Amniotic epithelial cell (primary cell): ENCODE measurements at regions not wholly inside any gene's neighbourhood (a gene's known extent, or its start where the extent isn't known, plus 50 kb on each side); places are given as distances from the start of the nearest gene placed in this dataset.
"Not testable (repeated sequence)": the region's sequence is repeated elsewhere in the genome, so short reads cannot be mapped to it uniquely, and the experiment has no call there.

ENCODE experiments used
- DNase-seq: peaks from one replicate; pipeline ENCODE4 v3.0.0-alpha.2; 2010; ENCODE audit warnings: low read depth

DNA sequence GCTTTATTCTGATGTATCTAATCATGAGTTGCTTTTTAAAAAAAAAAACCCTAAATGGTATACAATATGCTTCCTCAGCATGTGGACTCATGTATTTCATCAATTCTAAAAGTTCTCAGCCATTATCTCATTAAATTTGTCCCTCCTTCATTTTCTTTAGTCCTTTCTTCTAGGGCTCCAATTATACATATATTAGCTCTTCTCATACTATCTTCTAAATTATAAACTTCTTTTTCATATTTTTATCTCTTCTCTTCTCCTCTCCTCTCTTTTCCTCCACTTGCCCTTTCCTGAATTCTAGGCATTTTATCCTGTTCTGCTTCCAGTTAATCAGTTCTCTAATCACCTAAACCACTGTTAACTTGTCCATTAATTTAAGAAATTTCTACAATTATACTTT lies 55.0 kb upstream of the IL33 start:
- no peak for DNase-seq

DNA sequence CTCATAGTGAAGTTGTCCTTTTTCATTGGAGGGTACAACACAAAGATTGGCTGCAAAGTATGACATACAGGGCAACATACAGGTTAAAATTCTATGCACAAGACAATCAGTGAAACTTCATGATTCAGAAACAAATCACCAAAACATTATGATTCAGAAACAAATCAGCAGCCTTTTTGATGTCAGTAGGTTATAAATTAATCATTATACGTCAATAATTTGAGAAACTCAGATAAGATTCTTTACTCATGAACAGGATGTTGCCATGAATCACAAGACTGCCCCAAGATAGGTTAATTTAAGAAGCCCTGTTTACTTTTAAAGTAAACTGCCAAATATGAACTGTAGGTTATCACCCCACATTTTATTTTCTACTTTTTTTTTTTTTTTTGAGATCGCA lies 62.2 kb upstream of the IL33 start:
- peak; percentile 58 for DNase-seq

DNA sequence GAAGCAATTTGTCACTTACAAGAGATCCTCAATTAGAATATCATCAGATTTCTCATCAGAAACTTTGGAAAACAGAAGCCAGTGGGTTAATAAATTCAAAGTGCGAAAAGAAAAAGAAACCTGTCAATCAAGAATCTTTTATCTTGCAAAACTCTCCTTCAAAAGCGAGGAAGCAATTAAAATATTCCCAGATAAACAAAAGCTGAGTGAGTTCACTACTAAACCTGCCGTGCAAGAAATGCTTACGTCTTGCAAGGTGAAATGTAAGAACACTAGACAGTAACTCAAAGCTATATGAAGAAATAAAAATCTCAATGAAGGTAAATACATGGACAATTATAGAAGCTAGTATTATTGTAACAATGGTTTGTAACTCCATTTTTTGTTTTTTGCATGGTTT lies 62.8 kb upstream of the IL33 start:
- DNase-seq = no peak

DNA sequence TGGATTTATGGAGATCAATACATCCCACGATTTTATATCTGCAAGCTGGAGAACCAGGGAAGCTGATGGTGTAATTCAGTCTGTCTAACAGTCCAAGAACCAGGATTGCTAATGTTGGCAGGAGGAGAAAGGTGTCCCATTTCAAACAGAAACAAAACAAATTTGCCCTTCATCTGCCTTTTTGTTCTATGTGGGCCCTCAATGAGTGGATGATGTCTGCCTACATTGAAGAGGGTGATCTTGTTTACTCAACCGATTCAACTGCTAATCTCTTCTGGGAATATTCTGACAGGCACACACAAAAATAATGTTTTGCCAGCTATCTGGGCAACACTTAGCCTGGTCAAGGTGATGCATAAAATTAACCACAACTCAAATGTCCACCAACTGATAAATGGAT lies 65.1 kb upstream of the IL33 start:
- no peak for DNase-seq

DNA sequence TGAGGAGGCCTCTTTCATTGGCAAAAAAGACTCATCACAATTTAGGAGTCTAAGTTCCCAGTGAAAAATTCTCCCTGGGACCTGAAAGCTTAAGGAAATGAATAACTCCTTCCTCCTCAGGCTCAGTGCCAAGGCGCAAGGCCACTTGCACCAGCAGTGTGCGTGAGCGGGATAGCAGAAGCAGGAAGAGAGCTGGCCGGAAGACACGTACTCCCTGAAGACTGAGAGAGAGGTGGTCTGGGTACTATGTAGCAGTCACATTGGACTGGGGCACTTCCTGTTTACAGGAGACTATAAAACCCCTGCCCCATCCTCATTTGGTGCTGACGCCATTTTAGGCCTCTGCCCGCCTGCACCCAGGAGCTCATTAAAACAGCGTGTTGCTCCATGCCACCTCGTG lies 66.3 kb upstream of the IL33 start:
- DNase-seq = no peak

DNA sequence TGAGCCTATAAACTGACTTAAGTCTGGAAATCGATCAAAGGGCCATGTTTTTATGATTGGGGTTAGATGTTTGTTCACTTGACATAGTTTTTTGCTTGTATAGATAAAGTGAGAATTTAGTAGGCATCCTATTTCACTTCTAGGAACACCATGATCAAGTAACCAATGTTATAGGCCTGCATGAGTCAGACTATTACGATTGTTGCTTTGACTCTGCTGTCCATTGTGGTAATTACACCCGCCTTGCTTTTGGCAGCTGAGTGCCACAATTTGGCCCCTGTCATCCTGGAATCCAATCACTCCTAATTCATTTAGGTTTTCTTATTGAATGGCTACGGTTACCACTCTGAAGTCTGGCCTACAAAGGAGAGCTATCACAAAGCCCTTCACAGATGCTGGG lies 67.8 kb upstream of the IL33 start:
- no peak for DNase-seq

DNA sequence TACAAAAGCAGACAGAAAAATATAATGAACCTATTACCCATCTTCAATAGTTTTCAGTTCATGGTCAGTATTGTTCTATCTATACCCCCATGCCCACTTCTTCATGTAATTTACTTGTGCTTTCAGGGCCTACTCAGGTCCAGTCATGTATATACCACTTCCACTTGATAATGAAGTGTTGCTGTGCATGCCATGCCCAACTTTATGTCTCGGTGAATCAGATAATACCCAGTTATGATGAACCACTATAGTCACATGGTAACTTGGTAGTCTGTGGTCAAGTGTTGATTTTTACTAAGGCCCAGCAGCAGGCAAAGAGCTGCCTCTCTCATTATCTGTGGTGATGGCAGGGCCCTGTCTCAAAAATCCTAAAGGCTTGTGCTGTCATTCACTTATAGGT lies 70.7 kb upstream of the IL33 start:
- DNase-seq = no peak

DNA sequence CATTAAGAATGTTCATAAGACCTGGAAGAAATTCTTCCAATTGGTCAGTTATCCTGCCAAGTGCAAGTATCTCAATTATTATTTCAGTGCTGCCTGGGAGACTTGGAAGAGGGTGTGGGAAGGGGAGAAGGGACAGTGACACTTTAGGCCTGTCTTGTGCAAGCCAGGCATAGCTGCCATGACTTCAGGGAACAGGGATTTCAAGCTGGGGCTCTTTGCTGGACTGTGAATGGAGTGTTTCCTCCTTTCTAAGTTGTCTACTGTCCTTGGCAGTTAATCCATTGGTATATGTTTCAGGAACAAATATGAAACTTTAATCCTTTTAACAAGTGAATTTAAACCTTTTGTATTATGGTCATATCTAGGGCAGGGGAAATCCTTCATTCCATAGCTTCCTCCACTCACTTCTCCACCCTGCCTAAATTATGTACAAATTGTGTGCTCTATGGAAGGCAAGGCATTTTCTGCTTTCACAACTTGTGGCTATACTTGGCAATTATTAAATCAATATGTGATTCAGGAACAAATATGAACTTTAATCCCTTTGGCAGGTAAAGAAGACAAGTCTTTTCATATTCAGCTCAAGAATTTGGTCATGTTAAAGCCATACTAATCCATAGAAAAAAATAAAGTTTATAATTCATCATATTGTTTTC lies 72.7 kb upstream of the IL33 start:
- no peak for DNase-seq

DNA sequence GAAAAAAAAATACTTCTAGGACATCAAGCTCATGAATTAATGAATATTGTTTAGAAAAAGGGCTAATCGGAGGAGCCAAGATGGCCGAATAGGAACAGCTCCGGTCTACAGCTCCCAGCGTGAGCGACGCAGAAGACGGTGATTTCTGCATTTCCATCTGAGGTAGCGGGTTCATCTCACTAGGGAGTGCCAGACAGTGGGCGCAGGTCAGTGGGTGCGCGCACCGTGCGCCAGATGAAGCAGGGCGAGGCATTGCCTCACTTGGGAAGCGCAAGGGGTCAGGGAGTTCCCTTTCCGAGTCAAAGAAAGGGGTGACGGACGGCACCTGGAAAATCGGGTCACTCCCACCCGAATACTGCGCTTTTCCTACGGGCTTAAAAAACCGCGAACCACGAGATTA lies 79.8 kb upstream of the IL33 start:
- DNase-seq = not testable (repeated sequence)

DNA sequence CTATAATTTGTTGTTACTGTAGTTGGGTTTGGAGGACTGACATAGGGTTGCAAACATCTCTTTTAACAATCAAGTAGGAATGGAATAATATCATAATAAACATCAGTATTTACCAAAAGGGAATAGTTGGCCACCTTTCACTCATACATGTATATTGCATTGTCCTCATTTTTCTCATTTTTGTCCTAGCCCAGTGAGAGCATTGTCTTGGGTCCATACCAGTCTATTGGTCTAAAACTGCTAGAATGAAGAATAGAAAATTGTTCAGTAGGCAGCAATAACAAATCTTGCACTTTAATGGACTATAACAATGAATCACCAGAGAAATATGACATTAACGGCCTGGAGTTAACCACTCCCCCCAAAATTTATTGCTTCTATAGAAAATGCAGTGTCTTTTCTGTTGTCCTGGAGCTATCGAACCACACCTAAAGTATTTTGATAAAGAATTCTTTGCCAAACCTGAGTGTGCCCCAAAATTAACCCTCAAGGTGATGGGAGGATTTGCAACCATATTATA lies 80.9 kb upstream of the IL33 start:
- peak; percentile 18 for DNase-seq

DNA sequence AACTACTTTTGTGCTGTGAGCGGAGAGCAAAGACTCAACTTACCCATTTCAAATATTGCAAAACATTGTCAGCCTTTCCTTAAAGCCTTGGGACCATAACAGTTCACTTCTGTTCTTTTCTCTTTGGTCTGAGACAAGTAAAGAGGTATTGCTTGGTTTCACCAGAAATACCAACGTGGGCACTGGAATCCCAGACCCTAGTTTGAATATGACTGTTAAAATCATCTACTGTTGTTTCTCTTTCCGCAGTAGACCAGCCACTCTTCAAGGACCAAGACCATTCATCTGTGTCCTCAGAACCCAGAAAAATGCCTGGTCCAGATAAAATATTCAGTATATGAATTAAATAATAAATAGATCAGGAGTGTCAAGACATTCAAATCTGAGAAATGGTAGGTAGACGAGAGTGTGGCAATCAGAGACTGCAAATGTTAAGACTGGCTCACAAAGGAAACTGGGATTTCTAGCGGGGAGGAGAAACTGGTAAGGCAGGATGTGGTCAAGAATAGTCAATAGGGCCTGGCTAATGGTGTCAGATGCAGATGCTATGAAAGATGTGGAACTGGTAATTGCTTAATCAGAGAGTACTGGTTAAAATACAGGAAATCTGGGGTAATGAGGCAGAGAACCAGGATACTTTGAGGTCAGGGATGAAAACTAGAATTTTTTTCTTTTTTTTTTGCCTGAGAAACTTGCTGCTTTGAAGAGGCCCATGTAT lies 82.1 kb upstream of the IL33 start:
- DNase-seq = peak; percentile 56

DNA sequence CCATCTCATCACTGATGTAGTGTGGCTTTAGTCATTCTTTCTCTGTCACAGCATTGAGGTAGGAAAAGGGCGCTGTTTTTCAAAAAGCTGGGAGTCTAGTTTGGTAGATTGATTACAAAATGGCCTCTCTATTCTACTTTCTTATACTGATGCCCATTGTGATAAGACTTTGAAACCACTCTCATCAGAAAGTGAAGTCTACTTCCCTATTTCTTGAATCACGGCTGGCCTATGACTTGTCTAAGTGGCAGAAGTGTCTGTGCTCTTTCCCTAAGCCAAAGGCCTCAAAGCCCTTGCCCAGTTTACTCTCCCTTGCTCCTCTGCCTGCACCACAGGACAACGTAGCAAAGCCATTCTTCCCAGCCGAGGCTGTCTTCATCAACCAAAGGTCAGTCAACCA lies 83.0 kb upstream of the IL33 start:
- DNase-seq = no peak

DNA sequence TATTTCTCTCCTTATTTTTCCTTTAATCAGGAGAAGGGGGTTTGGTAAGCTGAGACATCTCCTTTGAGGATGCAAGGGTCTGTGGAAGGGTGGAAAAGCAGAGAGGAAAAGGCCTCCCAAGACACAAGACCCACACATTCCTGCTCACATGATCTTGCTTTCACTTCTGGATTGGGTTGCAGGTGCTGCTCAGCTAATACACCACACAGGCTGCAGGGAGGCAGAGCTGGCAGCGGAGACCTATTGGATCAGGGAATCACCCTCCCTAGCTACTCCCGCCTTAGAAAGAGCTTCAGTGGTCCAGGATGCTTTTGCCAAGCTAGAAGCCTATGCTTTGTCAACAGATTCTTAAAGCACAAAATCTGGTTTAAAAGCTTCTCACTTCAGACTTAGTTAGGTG lies 87.6 kb upstream of the IL33 start:
- DNase-seq = no peak

DNA sequence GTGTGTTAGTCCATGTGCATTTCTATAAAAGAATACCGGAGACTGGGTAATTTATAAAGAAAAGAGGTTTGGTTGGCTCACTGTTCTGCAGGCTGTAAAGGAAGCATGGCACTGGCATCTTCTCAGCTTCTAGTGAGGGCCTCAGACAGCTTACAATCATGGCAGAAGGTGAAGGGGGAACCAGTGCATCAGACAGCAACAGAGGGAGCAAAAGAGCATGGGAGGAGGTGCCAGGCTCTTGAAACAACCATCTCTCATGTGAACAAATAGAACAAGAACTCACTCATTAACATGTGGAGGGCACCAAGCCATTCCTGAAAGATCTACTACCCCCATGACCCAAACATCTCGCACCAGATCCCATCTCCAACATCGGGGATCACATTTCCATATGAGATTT lies 89.2 kb upstream of the IL33 start:
- no peak for DNase-seq

DNA sequence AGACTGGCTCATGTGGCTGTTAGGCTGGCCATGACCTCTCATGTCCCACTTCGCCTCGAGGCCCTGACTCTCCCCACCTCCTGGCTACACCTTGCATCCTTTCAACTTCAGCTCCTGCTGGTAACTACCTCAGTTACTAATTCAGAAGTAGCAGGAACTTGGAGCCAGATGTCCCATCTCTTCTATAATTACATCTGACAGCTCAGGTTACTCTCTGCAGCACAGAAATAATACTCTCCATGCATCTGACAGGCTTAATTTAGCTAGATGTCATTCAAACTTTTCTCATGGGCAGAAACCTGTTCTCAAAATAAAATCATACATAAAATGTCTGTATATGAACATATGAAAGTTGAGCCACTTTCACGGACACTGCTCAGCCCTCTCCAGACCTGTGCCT lies 92.2 kb upstream of the IL33 start:
- DNase-seq = no peak

DNA sequence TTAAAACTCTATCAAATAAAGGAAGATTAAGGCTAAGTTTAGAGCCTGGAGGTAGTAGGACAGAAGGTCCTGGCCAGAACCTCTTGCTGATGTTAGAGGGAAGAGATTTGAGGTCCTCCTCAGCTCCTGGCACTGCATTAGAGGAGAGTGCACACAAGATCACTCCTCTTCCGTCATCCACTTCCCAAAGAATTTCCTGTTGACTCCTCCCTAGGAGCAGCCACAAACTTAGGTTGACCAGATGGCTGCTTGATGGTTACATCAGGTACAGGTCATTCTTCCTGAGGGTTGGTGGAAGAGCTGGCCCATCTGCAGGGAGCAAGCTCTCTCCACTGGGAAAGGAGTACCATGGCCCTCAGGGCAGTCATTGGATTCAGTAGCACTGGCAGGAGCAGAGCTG lies 93.9 kb upstream of the IL33 start:
- DNase-seq = no peak

DNA sequence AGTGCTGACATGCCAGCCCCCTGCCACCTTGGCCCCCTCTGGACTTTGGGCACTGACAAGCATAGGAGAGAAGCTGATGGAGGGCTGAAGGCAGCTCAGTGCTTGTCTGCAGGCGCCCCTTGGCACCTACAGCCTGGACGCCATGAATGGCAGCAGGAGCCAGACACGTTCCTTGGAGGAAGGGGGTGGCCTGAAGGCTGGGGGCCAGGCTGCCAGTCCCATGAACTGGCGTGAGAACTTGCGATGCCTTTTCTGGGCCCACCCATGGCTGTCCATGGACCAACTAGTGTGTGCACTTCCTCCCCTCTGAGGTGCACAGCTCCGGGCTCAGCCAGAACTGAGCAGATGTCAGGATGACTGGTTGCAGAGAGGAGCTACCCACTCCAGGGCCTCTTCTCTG lies 99.0 kb upstream of the RANBP6 start:
- DNase-seq = no peak

DNA sequence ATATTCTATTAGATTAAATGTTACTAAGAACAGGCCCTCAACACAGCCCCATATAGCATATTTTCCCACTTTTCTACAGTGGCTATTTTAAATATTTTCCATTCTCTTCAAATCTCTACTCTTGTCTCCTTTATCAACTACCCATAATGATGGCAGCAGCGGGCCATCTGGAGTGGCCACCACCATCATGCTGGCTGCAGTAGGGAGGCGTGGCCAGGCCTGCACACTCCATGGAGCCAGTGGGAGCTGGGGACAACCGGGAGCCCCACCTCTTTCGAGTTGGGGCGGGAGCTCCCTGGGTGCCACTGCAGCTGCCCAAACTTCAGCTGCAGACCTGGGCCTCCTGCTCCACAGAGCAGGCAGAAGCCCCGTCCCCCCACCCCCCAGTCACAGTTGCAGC lies 98.4 kb upstream of the RANBP6 start:
- DNase-seq = no peak

DNA sequence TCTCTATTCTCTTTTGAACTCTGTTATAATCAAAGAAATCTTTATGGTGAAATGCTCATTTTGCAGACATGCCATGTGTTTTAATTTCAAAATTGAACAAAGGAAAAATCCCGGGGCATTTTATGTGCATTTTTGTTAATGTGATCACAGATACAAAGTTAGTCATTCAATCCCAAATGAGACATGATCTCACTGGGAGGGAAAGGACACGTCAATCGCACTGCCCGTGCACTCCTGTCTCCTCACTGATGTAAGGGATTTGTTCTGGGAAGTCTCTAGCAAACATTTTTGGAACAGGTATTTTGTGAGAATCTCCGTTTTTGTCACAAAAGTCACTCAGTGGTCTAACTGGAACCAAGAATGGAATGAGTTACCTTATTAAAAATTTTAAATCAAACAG lies 97.9 kb upstream of the RANBP6 start:
- DNase-seq = no peak

DNA sequence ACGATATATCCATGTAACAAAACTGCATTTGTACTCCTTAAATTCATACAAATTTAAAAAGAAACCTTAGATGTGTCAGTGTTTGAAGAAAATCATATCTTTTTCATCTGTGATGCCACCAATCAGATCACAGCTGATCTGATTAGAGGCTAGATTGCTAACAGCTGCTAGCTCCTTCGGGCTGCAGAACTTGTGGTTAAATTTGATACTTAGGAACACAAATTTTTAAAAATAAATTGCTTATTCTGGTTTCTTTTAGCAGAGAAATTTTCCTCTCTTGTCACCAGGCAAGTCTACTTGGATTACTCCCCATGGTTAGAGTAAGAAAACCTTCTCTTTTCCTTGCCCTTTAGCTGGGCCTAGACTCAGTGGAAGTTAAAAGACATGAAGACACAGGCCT lies 94.6 kb upstream of the RANBP6 start:
- no peak for DNase-seq

DNA sequence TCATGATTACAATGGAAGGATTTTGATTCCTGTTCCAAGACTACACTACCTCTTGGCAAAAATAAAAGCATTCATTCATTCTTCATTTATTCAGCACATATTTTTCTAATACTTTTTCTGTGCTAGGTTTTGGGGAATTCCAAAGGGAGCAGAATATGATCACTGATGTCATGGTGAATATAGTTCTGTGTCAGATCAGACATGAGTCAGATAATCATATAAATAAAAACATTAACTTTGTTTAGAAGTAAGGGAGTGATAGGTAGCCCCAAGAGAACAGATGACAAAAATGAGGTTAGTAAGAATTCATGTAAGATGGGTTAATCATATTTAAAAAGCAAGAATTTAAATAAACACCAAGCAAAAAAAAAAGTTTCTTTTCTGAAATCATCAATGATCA lies 94.1 kb upstream of the RANBP6 start:
- DNase-seq = no peak

DNA sequence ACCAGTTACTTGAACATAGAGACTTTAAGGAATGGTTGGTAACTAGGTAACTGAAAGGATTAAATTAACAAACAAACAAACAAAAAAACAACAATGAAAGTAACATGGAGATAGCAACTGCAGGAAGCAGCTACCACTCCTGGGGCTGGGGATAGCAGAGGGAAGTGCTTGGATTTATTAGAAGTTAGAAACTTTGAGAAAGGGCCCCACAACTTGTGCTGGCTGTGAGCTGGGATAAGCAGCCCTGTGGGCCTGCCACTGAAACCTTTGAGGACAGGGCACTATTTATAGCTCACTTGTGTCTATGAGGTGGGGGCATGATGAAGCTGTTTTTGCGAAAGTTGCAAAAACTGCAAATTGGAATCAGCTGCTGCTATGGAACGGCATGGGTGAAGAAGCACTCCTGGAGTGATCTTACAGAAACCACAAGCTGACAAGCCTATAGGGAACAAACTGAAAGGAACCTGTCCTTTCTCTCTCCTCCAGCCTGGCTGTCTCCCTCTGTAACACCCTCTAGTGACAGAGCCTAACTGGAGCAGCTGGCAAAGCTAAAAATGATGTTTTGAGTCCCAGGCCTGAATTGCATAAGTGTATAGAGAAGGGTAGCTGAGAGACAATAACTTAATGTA lies 91.4 kb upstream of the RANBP6 start:
- DNase-seq = peak; percentile 31

DNA sequence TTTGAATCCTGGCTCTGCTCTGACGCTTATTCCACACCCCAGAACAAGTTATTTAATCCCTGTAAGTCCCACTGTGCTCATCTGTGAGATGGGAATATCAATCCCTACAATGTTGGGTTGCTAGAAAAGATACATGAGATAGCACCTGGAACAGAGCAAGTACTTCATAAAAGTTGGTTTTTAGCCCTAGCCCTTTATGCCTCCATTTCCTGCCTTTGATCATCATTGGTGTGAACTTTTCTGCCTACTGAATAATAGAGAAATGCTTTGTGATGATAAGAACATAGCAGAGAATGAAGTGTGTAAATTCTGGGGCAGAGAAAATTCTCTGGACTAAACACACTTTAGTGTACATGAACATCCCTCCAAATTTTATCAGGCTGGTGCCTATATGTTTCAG lies 90.3 kb upstream of the RANBP6 start:
- DNase-seq = no peak

DNA sequence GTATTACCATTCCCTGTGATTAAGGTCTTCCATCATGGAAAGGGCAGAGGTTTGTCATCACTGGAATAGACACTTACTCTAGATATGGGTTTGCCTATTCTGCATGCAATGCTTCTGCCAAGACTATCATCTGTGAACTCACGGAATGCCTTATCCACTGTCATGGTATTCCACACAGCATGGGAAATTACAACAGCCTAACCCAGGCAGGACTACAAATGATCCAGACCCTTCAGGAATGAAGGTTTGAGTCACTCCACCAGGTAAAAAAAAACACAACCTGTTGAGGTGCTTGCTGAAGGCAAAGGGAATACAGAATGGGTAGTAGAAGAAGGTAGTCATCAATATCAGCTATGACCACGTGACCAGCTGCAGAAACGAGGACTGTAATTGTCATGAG lies 89.0 kb upstream of the RANBP6 start:
- DNase-seq = not testable (repeated sequence)
